GM18858 (cell line): ENCODE measurements at regions not wholly inside any gene's neighbourhood (a gene's known extent, or its start where the extent isn't known, plus 50 kb on each side); places are given as distances from the start of the nearest gene placed in this dataset.
A peak's percentile ranks its signal among the peaks of the same experiment; 100 is the strongest.

ENCODE experiments used
- ATAC-seq: cut with Tn5 transposase; IDR thresholded peaks from one replicate; pipeline ENCODE4 v1.9.1; 2021; ENCODE audit not compliant: unreplicated experiment

- ATAC-seq = no peak
These were observed 78.3 kb upstream of the SEMA6A start for GRCh38 chr5:116652903-116653302.

GRCh38 chr5:116652196-116652729 is 77.6 kb upstream of the SEMA6A start:
- ATAC-seq = peak; percentile 68

- no peak for ATAC-seq
These were observed 77.0 kb upstream of the SEMA6A start for GRCh38 chr5:116651653-116652052.

GRCh38 chr5:116650964-116651363 is 76.3 kb upstream of the SEMA6A start:
- no peak for ATAC-seq

GRCh38 chr5:116650544-116650943 is 75.9 kb upstream of the SEMA6A start:
- no peak for ATAC-seq

GRCh38 chr5:116646611-116647289 is 72.1 kb upstream of the SEMA6A start:
- ATAC-seq = no peak

GRCh38 chr5:116645627-116646026 is 71.0 kb upstream of the SEMA6A start:
- peak; percentile 78 for ATAC-seq

- no peak for ATAC-seq
These were observed 65.6 kb upstream of the SEMA6A start for GRCh38 chr5:116640236-116640635.

- no peak for ATAC-seq
These were observed 62.6 kb upstream of the SEMA6A start for GRCh38 chr5:116637149-116637740.

- ATAC-seq = no peak
These were observed 58.3 kb upstream of the SEMA6A start for GRCh38 chr5:116632890-116633289.

- ATAC-seq = no peak
These were observed 56.5 kb upstream of the SEMA6A start for GRCh38 chr5:116631147-116631546.

- ATAC-seq = no peak
These were observed 54.5 kb upstream of the SEMA6A start for GRCh38 chr5:116629168-116629567.

- peak; percentile 92 for ATAC-seq
These were observed 52.5 kb upstream of the SEMA6A start for GRCh38 chr5:116626945-116627679.

GRCh38 chr5:116626272-116626723 is 51.7 kb upstream of the SEMA6A start:
- no peak for ATAC-seq
